GM21367 (cell line): ENCODE measurements at regions not wholly inside any gene's neighbourhood (a gene's known extent, or its start where the extent isn't known, plus 50 kb on each side); places are given as distances from the start of the nearest gene placed in this dataset.

Experiments
- ATAC-seq: cut with Tn5 transposase; IDR thresholded peaks from one replicate; pipeline ENCODE4 v1.9.1; 2021; ENCODE audit not compliant: unreplicated experiment

DNA sequence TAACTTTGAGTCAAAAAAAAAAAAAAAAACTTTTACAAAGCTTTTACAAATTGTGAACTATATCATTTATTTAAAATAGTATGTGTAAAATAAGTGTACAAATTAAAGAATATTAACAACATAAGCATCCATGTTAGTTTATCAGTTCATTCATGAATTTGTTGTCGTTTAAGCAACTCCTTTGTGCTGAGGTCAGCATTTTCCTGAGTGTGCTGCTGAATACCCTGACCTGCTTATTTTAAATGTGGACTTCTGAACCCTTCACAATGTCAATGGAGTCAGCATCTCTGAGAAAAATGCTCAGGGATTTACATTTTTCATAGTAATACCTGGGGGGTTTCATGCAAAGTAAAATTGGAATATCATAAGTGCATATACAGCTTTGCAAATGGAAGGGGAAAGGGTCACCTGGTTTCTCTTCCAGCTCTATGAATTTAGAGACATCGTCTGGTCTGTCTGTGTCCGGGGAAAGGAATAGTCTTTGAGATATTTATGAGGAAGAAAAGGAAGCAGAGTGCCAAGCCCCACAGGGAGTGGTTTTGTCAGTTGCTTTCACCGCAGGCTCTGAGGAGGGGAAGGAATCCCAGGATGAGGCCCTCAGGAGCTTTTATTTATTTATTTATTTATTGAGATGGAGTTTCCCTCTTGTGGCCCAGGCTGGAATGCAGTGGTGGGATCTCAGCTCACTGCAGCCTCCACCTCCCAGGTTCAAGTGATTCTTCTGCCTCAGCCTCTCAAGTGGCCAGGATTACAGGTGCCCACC lies 125.5 kb upstream of the SVIL start:
- ATAC-seq: no peak

DNA sequence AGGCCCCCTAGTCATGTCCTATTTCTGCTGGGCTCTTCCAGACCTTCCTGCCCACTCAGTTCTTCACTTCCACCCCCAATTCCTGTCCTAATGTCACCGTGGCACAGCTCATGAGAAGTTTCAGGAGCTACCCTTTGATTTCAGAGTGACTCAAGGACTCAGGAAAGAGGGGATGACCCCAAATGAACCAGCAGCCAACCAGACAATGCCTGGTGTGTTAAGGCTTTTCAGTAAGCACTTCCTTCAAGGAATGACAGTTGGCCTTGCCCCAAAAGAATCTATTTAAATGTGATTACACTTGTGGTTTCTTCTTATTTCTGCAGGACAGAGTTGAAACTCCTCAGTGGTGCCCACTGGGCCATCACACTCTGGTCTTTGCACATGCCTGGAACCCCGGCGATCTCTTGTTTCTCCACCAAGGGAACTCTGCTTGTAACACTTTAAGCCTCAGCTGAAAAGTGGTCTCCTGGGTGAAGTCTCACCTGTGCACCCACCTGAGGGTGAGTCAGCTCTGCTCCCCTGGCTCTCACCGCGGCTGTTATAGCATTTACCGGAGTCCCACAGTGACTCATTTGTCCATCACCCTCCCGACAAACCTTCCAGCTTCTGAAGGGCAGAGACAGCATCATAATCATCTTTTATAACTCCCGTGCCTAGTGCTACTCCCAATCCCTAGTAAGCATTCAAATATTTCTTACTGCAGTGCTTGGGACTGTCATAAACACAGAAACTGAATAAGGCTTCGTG lies 123.0 kb upstream of the SVIL start:
- no peak for ATAC-seq

DNA sequence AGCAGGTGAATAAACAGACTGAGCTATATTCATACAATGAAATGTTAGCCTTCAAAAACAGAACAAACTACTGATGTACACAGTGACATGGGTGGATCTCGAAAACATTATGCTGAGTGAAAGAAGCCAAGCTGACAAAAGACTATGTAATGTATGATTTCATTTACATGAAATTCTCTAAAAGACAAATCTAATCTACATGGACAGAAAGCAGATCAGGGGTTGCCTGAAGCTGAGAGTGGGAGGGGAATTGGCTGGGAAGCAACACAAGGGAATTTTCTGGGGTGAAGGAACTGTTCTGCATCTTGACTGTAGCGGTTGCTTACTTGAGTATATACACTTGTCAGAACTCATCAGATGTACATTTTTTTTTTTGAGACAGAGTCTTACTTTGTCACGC lies 121.7 kb upstream of the SVIL start:
- ATAC-seq: no peak

- ATAC-seq: no peak
These were observed 118.5 kb upstream of the SVIL start for GRCh38 chr10:29753283-29753682.

DNA sequence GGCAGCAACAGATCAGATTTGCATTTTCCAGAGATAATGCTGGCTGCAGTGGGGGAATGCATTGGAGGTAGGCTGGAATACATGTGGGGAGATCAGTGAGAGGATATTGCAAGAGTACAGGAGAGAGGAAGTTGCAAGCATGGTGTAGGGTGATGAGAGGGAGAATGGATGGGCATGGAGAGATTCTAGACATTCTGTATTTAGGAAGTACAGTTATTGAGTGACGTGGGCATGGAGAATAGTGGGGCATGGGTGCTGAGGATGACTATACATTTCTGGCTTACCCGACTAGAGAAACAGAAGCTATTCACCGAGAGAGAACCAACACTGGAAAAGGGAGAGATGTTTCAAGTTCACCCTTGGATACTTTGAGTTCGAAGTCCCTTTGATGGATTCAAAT lies 116.9 kb upstream of the SVIL start:
- no peak for ATAC-seq

DNA sequence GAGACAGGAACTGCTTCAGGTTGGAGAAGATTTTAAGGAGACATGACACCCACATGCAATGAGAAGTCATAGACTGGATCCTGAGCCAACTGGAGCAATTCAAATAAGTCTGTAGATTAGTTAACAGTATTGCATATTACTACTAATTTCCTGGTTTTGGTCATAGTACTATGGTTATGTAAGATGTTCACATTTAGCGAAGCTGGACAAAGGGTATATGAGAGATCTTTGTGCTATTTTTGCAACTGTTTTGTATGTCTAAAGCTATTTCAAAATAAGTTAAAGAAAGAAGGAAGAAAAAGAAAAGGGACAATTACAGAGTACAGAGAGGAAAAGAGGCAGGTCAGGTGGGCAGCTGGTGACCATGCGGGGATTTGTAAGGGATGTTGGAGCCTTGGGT lies 116.5 kb upstream of the SVIL start:
- ATAC-seq: no peak

- ATAC-seq: no peak
These were observed 114.4 kb upstream of the SVIL start for GRCh38 chr10:29749150-29749549.

- no peak for ATAC-seq
These were observed 113.4 kb upstream of the SVIL start for GRCh38 chr10:29748109-29748650.

DNA sequence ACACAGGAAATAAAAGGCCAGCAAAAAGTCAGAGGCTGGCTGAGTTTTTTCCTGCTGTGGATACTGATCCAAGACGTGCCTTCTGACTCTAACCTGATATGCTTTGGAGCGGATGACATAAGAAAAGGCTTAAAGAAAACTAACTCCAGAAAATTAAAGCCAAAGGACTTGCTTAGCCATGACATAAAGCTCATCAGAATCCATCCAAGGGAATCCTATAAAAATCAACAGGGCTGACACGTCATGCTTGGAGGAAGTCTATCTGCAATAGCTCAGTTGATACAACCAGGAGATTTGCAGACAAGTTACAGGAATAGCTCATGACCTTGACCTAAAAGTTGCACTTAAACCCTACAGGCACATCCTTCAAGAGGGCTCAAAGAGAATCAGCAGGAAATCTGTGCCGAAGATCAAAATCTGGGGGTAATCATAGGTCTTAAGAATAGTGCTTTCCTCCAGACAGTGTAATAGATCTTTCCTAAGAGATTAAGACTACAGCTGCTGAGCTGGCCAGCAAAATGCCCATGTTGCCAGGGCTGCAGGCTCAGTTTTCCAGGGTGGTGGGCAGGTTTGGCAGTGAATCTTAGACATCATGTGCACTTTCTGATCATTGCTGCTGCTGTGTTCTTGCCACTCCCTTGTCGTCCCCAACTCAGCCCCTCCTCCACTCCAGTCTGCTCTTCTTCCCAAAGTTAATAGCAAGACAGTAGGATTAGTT lies 111.5 kb upstream of the SVIL start:
- ATAC-seq: no peak

- ATAC-seq: no peak
These were observed 106.3 kb upstream of the SVIL start for GRCh38 chr10:29740981-29741545.

- no peak for ATAC-seq
These were observed 103.6 kb upstream of the SVIL start for GRCh38 chr10:29738341-29738740.

- no peak for ATAC-seq
These were observed 102.4 kb upstream of the SVIL start for GRCh38 chr10:29737074-29737593.

DNA sequence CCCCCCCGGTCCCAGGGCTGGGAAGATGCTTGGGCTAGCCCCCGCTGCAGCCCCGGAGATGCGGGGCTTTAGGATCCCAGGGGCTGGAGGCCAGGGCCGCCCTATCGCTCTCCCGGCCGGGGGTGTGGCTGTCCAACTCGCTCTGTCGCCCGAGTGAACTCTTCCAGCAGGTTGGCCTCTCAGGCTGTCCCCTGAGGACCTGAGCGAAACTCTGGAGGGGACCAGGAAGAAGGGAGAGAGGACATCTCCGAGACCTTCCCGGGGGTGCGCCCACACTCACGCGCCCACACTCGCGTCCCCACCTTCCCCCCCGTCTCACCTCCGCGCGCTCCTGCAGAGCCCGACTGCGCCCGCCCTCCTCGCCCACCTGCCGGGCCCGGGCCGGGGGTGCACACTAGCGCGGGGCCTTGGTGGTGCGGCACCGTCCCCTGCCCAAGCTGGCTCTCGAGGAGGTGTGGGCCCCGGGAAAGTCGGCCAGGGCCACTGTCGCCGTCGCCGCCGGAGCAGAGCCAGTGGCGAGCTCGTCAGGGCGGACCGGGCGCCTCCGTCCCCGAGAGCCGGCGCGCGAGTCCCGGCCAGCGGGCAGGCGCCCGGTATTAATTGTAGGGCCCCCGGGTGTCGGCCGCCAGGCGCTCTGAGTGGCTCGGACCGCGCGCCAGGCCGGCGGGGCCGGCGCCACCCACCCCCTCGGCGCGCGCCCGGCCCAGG lies 101.7 kb upstream of the SVIL start:
- no peak for ATAC-seq

DNA sequence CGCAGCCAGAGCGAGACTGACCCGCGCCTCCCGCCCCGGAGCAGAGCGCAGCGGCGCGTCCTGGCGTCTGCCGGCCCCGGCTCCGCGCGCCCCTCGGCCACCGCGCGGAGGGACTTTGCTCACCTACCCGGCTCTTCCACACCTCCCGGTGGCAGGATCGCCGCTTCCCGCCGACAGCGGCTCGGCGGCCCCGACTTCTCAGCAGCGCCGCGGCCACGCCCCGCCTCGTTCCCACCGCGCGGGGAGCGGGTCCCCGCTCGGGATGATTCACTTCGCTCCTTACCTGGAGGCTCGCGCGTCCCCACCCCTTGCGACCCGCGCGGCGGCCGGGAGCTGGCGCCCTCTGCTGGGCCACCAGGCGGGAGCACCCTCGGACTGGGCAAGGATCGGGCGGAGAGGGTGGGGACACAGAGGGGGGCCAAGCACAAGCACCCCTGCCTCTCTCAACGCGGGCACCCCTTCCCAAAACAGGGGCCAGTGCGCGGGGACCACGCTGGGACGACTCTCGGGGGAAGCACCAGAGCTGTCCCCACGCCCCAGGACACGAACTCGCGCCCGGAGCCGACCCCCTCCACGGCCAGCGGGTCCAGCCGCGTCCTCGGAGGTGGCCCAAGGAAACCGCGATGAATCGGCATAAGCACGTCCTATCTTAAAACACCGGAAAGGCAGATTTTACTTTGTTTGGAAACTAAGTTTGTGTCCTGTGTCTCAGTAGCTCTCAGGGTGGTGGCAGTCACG lies 101.0 kb upstream of the SVIL start:
- peak; percentile 68 for ATAC-seq

- ATAC-seq: peak; percentile 28
These were observed 100.3 kb upstream of the SVIL start for GRCh38 chr10:29734962-29735627.

DNA sequence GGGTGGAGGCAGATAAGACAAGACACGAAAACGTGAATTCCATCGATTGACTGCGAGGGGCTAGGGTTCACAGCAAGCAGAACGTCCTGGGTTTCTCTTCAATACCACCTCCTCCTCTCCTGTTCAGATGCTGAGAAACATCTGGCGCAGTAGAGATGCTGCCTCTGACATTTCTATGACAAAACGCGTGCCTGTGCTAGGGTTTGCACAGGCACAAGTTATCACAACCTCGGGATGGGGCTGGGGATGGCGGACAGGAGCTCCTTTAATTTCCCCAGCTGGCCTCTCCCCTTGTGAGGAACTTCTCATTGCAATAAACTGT lies 99.8 kb upstream of the SVIL start:
- ATAC-seq: no peak

DNA sequence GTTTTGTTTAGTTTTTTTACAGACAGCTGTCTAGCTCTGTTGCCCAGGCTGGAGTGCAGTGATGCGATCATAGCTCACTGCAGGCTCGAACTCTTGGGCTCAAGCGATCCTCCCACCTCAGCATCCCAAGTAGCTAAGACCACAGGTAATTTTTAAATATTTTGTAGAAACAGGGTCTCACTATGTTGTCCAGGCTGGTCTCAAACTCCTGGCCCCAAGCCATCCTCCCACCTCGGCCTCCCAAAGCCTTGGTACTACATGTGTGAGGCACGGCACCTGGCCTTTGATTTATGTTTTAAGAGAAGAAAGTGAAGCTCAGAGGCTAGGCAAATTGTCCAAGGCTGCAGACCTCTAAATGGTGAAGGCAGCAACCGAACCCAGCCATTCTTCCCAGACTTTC lies 98.6 kb upstream of the SVIL start:
- no peak for ATAC-seq

- ATAC-seq: no peak
These were observed 98.1 kb upstream of the SVIL start for GRCh38 chr10:29732918-29733317.

GRCh38 chr10:29731760-29732159 lies 97.0 kb upstream of the SVIL start:
- ATAC-seq: no peak
